Heart left ventricle (tissue), 13 donors: ENCODE measurements at regions not wholly inside any gene's neighbourhood (a gene's known extent, or its start where the extent isn't known, plus 50 kb on each side); places are given as distances from the start of the nearest gene placed in this dataset.

Source experiments
- CTCF ChIP-seq, 12 donors: fragments of 200-600 bp; sonication (generic) in 4 of 12; IDR thresholded peaks; one replicate each; pipeline versions ENCODE4 v1.5.0 to v1.8.0; 2018 to 2022; ENCODE audit warnings: antibody characterized with exemption in 12 of 12, mild to moderate bottlenecking in 5 of 12
- POLR2A ChIP-seq, 2 donors: fragments of 450-650 bp; IDR thresholded peaks; one replicate each; pipeline ENCODE4 v1.6.1; 2017; ENCODE audit warnings: antibody characterized with exemption in 2 of 2, mild to moderate bottlenecking in 2 of 2, moderate library complexity in 2 of 2
- donor health status: ischemic (EF 13 %, LVEDD 7.1; RV severe dilation, severe dysfunction).
- donor health status: DM: no; HTN: yes; CAD: no.
- donor health status: DM: no; HTN: no; CAD: no.
- donor health status: ischemic (EF 25% LVEDD 6.9; RV normal size, moderate dysfunction).
- donor health status: ischemic (EF 25% LVEDD 5.7; RV mildly dilated, moderate dysfunction).
- donor health status: ischemic (EF 35%, LVEDD 5.7; RV mildly dilated, moderate dysfunction).
- donor health status: nonischemic (EF 11% LVEDD 7.7; RV severe dilation, severe dysfunction).
- donor health status: DM: yes; HTN: yes; CAD: no.
- donor health status: PGD.
- donor health status: ischemic (EF 29% LVEDD 5.4; RV normal size, mild dysfunction).
- donor health status: nonischemic (EF 23%, LVEDD 6.1; RV moderate dilation, normal function).

- TF ChIP-seq POLR2A (IDR thresholded peaks at IDR 0.05) (no peak), CTCF (IDR thresholded peaks at IDR 0.05) (no peak)
Observed at GRCh38 chr2:220424561-220424960, 797.1 kb downstream of the SLC4A3 start.
